Thyroid gland (tissue), 4 donors: ENCODE measurements at regions not wholly inside any gene's neighbourhood (a gene's known extent, or its start where the extent isn't known, plus 50 kb on each side); places are given as distances from the start of the nearest gene placed in this dataset.

Source experiments
- CTCF ChIP-seq, 6 experiments: fragments of 200-600 bp in 3 of 6; fragments of 450-650 bp in 3 of 6; sonication (generic) in 3 of 6; IDR thresholded peaks; one replicate each; pipeline ENCODE4 v1.5.1; 2016 to 2019; ENCODE audit warnings: antibody characterized with exemption in 6 of 6, mild to moderate bottlenecking in 2 of 6, inconsistent platforms in 1 of 6, moderate library complexity in 1 of 6
- POLR2A ChIP-seq, 2 donors: fragments of 450-650 bp; IDR thresholded peaks; one replicate each; pipeline ENCODE4 v1.6.1; 2017; ENCODE audit warnings: antibody characterized with exemption in 2 of 2, mild to moderate bottlenecking in 2 of 2, moderate library complexity in 1 of 2

- TF ChIP-seq CTCF (IDR thresholded peaks at IDR 0.05) (no peak), POLR2A (IDR thresholded peaks at IDR 0.05) (no peak)
Measured at GRCh38 chr3:159902546-159903314, 85.9 kb upstream of the IL12A start.
